GM12878 (cell line): ENCODE measurements at regions not wholly inside any gene's neighbourhood (a gene's known extent, or its start where the extent isn't known, plus 50 kb on each side); places are given as distances from the start of the nearest gene placed in this dataset.

Source experiments
- ATAC-seq: fragments of 200-7000 bp; cut with Tn5 transposase; 3 replicates; pipeline ENCODE4 v1.9.1; 2020; ENCODE audit warnings: mild to moderate bottlenecking, moderate library complexity
- BruUV-seq: library from RNA; stranded (reverse); fragments of 400-500 nt; replicated peaks from 2 replicates; lab custom pipeline; 2021; lab: Mats Ljungman, UMichigan
- CTCF ChIA-PET: fragments of 300-600 bp; sonication (Branson Sonifier 250); formaldehyde crosslinking; extraction: SDS; loops from one replicate; lab custom pipeline; 2021; ENCODE audit warnings: inconsistent platforms; lab: Yijun Ruan, JAX
- POLR2A ChIA-PET: fragments of 350-600 bp; formaldehyde crosslinking; extraction: SDS; loops from one replicate; lab custom pipeline; 2021; ENCODE audit warnings: inconsistent platforms; lab: Charles Lee
- RAD21 ChIA-PET: fragments of 300-600 bp; sonication (Branson Sonifier 250); formaldehyde crosslinking; loops from one replicate; lab custom pipeline; 2023; ENCODE audit warnings: antibody characterized with exemption; ENCODE audit not compliant: unreplicated experiment; lab: Charles Lee
- SMC1A ChIA-PET: fragments of 300-600 bp; sonication (Branson Sonifier 250); formaldehyde crosslinking; loops from one replicate; lab custom pipeline; 2023; ENCODE audit not compliant: unreplicated experiment, uncharacterized antibody; lab: Charles Lee
- DNase-seq: peaks from one replicate; pipeline ENCODE4 v3.0.0-alpha.2; 2011; ENCODE audit warnings: low read depth, low spot score
- FAIRE-seq: peaks from 3 replicates; lab custom pipeline; 2011; peaks lifted over from hg19 to GRCh38; lab: Jason Lieb, UNC
- H2AFZ ChIP-seq: 2 replicates; pipeline ENCODE4 v1.6.0; 2011; ENCODE audit warnings: low read depth, low read length, control low read depth; ENCODE audit not compliant: control insufficient read depth
- H3K27ac ChIP-seq: 2 replicates; pipeline ENCODE4 v1.5.1; 2011; ENCODE audit warnings: control low read depth; ENCODE audit not compliant: control insufficient read depth, insufficient read depth
- H3K27me3 ChIP-seq, 2 experiments: replicated peaks in 1 of 2; 2 replicates each; pipeline versions ENCODE4 v1.6.0 to v1.6.1; 2011; ENCODE audit warnings: low read length in 1 of 2; ENCODE audit not compliant: control insufficient read depth in 2 of 2, insufficient read depth in 2 of 2
- H3K36me3 ChIP-seq, 2 experiments: 2 replicates each; pipeline ENCODE4 v1.5.1; 2011; ENCODE audit warnings: low read length in 1 of 2; ENCODE audit not compliant: control insufficient read depth in 2 of 2, insufficient read depth in 2 of 2
- H3K4me1 ChIP-seq: 2 replicates; pipeline ENCODE4 v1.6.1; 2011; ENCODE audit warnings: mild to moderate bottlenecking, low read length, moderate library complexity, mixed read lengths; ENCODE audit not compliant: control insufficient read depth, insufficient read depth
- H3K4me2 ChIP-seq: 2 replicates; pipeline ENCODE4 v1.6.0; 2011; ENCODE audit warnings: control low read depth; ENCODE audit not compliant: control insufficient read depth, insufficient read depth
- H3K4me3 ChIP-seq: fragments of 200-600 bp; sonication (generic); 2 replicates; pipeline ENCODE4 v1.5.1; 2016
- H3K79me2 ChIP-seq: 2 replicates; pipeline ENCODE4 v1.6.0; 2011; ENCODE audit warnings: low read length; ENCODE audit not compliant: control insufficient read depth, insufficient read depth
- H3K9ac ChIP-seq: 2 replicates; pipeline ENCODE4 v1.8.0; 2011; ENCODE audit warnings: low read length, control low read depth, mixed read lengths; ENCODE audit not compliant: control insufficient read depth, insufficient read depth
- H3K9me3 ChIP-seq: replicated peaks from 3 replicates; pipeline ENCODE4 v1.5.1; 2011; ENCODE audit warnings: mild to moderate bottlenecking, low read length; ENCODE audit not compliant: control insufficient read depth, insufficient read depth
- H4K20me1 ChIP-seq: 2 replicates; pipeline ENCODE4 v1.6.0; 2011; ENCODE audit not compliant: control insufficient read depth, insufficient read depth
- FOS ChIP-seq: IDR thresholded peaks from 3 replicates; pipeline ENCODE4 v1.6.1; 2011; ENCODE audit warnings: borderline replicate concordance; ENCODE audit not compliant: insufficient read length; ENCODE audit errors: extremely low read depth
- LARP7 ChIP-seq: fragments of 450-650 bp; IDR thresholded peaks from 2 replicates; pipeline ENCODE4 v1.6.1; 2017; ENCODE audit warnings: mild to moderate bottlenecking
- NFXL1 ChIP-seq: fragments of 450-650 bp; IDR thresholded peaks from 2 replicates; pipeline ENCODE4 v1.6.1; 2017; ENCODE audit warnings: antibody characterized with exemption, mild to moderate bottlenecking, borderline replicate concordance
- NFYA ChIP-seq: IDR thresholded peaks from 2 replicates; pipeline ENCODE4 v1.6.1; 2011; ENCODE audit warnings: low read depth, mild to moderate bottlenecking, low read length, improper control_type of control experiment, borderline replicate concordance
- RCOR1 ChIP-seq: conservative IDR thresholded peaks from 2 replicates; pipeline ENCODE4 v1.6.1; 2012; ENCODE audit warnings: low read depth, low read length, improper control_type of control experiment
- SMARCA5 ChIP-seq: fragments of 450-650 bp; IDR thresholded peaks from 2 replicates; pipeline ENCODE4 v1.6.1; 2017; ENCODE audit warnings: mild to moderate bottlenecking
- STAT3 ChIP-seq: IDR thresholded peaks from 2 replicates; pipeline ENCODE4 v1.6.1; 2011; ENCODE audit warnings: low read depth, low read length, improper control_type of control experiment
- WGBS: methylation state at CpG from one replicate; pipeline ENCODE4 v1.1.6; 2016; ENCODE audit warnings: low lambda C conversion rate; ENCODE audit not compliant: insufficient replicate concordance, insufficient coverage; ENCODE audit errors: missing lambda C conversion rate; 5-methylcytosine and 5-hydroxymethylcytosine counted together
- in situ Hi-C: fragments of 300-500 bp; cut with MboI; formaldehyde crosslinking; loops from 9 replicates; pipeline ENCODE4 v1.14.3; 2018; ENCODE audit warnings: mixed read lengths
- intact Hi-C: fragments of 100-400 bp; cut with micrococcal nuclease; formaldehyde crosslinking; loops from one replicate; pipeline ENCODE4 v1.14.2; 2022; ENCODE audit not compliant: unreplicated experiment
- TF ChIP-seq, protein P1 (sequence below): fragments of 450-650 bp; formaldehyde crosslinking; IDR thresholded peaks from 2 replicates; pipeline ENCODE4 v1.5.0; 2022; ENCODE audit warnings: mild to moderate bottlenecking, missing genetic modification characterization
- TF ChIP-seq, protein P2 (sequence below): IDR thresholded peaks from 2 replicates; pipeline ENCODE4 v1.6.1; 2011; ENCODE audit warnings: borderline replicate concordance, low read depth, mild to moderate bottlenecking, moderate library complexity, mixed read lengths, low read length; ENCODE audit not compliant: insufficient read depth; ENCODE audit errors: extremely low read length

DNA sequence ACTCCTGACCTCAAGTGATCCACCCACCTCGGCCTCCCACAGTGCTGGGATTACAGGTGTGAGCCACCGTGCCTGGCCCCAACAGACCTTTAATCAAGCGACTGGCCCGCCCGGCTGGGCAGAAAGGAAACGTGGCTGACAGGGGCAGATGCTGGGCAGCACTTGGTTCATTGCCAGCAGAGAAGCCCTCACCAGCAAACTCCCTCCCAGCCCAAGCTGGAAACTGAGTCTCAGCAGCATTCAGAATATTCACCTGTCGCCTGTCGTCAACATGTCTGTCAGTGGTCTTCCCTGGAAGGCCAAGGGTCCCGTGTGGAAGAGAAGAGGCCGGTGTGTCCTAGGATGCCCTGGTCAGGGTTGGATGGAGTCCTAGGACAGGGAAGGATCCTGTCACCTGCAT is 245.0 kb downstream of the TEX29 start:
- no peak overlapping the region for H3K4me3 ChIP-seq
- H3K27me3 ChIP-seq, result no peaks in the 10 kb centered on the region
- SMC1A ChIA-PET, result no interaction called here
- H2AFZ ChIP-seq, result no peak overlapping the region
- DNase-seq (no peak), ATAC-seq (no peak)
- RAD21 ChIA-PET, result no interaction called here
- intact Hi-C loops, result no loop called here
- H3K9ac ChIP-seq, result no peak overlapping the region
- no peaks in the 10 kb centered on the region for H3K36me3 ChIP-seq
- H3K9me3 ChIP-seq, result no peaks in the 10 kb centered on the region; the same call in 2 of the 3 replicates
- WGBS, result 45% methylated on average over 10 of the region's 10 CpGs
- POLR2A ChIA-PET, result no interaction called here
- no peak overlapping the region for H3K4me2 ChIP-seq
- H3K4me1 ChIP-seq, result no peaks in the 10 kb centered on the region
- TF ChIP-seq NFYA (no peak), SMARCA5 (no peak), FOS (no peak), STAT3 (no peak), RCOR1 (no peak), LARP7 (no peak), NFXL1 (no peak)
- TF ChIP-seq, protein P1, sequence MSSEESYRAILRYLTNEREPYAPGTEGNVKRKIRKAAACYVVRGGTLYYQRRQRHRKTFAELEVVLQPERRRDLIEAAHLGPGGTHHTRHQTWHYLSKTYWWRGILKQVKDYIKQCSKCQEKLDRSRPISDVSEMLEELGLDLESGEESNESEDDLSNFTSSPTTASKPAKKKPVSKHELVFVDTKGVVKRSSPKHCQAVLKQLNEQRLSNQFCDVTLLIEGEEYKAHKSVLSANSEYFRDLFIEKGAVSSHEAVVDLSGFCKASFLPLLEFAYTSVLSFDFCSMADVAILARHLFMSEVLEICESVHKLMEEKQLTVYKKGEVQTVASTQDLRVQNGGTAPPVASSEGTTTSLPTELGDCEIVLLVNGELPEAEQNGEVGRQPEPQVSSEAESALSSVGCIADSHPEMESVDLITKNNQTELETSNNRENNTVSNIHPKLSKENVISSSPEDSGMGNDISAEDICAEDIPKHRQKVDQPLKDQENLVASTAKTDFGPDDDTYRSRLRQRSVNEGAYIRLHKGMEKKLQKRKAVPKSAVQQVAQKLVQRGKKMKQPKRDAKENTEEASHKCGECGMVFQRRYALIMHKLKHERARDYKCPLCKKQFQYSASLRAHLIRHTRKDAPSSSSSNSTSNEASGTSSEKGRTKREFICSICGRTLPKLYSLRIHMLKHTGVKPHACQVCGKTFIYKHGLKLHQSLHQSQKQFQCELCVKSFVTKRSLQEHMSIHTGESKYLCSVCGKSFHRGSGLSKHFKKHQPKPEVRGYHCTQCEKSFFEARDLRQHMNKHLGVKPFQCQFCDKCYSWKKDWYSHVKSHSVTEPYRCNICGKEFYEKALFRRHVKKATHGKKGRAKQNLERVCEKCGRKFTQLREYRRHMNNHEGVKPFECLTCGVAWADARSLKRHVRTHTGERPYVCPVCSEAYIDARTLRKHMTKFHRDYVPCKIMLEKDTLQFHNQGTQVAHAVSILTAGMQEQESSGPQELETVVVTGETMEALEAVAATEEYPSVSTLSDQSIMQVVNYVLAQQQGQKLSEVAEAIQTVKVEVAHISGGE (CRISPR knock-in tag), result no peak
- TF ChIP-seq, protein P2, sequence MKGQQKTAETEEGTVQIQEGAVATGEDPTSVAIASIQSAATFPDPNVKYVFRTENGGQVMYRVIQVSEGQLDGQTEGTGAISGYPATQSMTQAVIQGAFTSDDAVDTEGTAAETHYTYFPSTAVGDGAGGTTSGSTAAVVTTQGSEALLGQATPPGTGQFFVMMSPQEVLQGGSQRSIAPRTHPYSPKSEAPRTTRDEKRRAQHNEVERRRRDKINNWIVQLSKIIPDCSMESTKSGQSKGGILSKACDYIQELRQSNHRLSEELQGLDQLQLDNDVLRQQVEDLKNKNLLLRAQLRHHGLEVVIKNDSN, result no peak
- TF ChIP-seq, all 136 proteins: peak for 0
- H4K20me1 ChIP-seq, result no peaks in the 10 kb centered on the region
- H3K27ac ChIP-seq, result no peak overlapping the region
- FAIRE-seq, result no peak
- no TSS peak for BruUV-seq
- H3K79me2 ChIP-seq, result no peaks in the 10 kb centered on the region
- in situ Hi-C loops, result no loop called here
- CTCF ChIA-PET, result no interaction called here
